Stimulated activated CD4-positive, alpha-beta T cell treated with anti-CD3 and anti-CD28 coated beads, Interleukin-12 subunit alpha, Interleukin-12 subunit beta, amount 100 ng/mL, for 24 hours (primary cell): ENCODE measurements at regions not wholly inside any gene's neighbourhood (a gene's known extent, or its start where the extent isn't known, plus 50 kb on each side); places are given as distances from the start of the nearest gene placed in this dataset.

ENCODE experiments used
- DNase-seq, 2 experiments: peaks; one replicate each; pipeline ENCODE4 v3.0.0-alpha.2; 2020; ENCODE audit warnings: low read depth in 2 of 2

- DNase-seq = no peak
These were observed 411.7 kb upstream of the NRP1 start for GRCh38 chr10:33746186-33746585.

- no peak for DNase-seq
These were observed 409.0 kb upstream of the NRP1 start for GRCh38 chr10:33743429-33743857.

DNA sequence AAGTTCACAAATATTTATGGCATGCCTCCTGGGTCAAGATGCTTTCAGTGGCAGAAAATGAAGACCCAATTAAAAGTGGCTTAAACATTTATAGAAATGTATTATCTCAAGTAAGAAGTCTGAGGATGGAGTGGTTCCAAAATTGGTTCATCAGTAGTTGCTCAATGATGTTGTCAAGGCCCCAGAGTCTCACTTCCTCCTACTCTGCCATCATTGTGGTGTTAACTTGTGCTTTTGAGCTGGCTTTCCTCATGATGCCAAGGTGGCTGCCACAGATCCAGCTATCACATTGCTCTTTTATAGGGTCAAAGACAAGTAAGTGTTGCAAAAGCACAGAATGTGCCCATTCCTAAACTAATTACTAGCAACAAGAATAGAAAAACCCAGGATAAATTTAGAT lies 404.6 kb upstream of the NRP1 start:
- no peak for DNase-seq

DNA sequence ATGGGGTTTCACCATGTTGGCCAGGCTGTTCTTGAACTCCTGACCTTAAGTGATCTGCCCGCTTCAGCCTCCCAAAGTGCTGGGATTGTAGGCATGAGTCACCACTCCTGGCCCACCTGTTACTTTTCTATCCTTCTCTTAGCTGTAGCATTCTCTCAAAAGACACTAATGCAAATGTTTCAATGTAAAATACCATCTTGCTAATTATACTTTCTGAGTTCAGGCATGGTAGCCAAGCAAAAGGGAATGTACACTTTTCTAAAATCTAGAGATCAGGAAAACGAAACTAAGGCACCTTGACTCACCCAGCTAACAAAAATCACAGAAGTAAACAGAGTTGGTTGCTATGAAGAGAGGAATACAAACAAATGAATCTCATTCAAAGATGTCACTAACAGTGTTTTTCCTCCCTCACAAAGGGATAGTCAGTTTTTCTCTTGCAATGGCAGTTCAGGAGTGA lies 401.0 kb upstream of the NRP1 start:
- no peak for DNase-seq

- no peak for DNase-seq
These were observed 400.1 kb upstream of the NRP1 start for GRCh38 chr10:33734393-33735155.

DNA sequence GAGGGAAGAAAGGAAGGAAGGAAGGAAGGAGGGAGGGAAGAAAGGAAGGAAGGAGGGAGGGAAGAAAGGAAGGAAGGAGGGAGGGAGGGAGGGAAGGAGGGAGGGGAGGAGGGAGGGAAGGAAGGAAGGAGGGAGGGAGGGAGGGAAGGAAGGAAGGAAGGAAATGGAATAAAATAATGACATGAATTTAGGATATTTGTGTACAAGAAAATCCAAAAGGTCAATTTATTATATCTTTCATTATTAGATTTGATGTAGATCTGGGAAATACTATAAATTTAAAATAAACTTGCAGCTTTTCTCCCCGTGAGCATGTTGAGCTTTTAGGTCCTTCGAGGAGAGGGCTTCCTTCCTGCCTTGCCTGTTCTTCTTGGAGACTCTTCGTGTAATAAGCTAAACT lies 398.6 kb upstream of the NRP1 start:
- no peak for DNase-seq

DNA sequence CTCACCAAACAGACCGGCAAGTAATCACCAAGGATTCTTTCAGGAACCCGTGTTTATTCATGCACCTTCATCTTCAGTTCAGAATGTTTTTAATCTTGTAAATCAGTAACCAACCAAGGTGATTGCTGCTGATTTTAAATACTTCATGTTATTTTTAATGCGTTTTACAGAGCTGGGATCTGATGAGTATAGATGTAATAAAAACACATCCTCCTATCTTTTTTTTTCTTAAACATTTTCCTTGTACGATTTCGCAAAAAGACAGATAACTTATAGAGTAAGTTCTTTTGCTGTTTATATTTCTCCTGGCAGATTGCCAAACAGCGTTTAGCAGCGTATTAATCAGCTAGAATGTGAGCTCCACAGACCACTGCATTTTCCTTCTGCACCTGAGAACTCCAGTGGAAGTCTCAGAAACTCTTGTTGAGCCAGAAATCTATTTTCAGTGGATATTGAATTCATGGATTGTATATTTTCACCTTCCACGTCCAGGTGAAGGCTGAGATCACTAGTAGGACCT lies 397.8 kb upstream of the NRP1 start:
- no peak for DNase-seq

- no peak for DNase-seq
These were observed 396.9 kb upstream of the NRP1 start for GRCh38 chr10:33731322-33731721.

GRCh38 chr10:33725430-33725829 lies 391.0 kb upstream of the NRP1 start:
- no peak for DNase-seq

GRCh38 chr10:33723181-33723580 lies 388.7 kb upstream of the NRP1 start:
- DNase-seq = no peak

DNA sequence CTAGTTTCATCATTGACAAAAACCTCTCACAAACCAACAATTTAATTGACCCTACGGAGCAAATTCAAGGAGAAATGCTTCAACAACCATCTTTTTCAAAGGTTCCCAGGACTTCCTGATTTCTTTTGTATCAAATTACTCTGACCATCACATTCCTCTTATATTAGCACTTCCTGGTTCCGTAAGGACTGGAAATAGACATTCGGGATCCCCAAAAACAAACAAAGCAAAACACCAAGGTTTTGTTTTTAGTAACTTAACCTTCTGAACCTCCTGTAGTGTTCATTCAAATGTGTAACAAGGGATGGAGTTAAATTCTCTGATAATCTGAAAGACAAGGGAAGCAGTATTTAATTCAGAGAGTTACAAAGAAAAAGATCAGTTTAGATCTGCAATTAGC lies 387.6 kb upstream of the NRP1 start:
- no peak for DNase-seq

DNA sequence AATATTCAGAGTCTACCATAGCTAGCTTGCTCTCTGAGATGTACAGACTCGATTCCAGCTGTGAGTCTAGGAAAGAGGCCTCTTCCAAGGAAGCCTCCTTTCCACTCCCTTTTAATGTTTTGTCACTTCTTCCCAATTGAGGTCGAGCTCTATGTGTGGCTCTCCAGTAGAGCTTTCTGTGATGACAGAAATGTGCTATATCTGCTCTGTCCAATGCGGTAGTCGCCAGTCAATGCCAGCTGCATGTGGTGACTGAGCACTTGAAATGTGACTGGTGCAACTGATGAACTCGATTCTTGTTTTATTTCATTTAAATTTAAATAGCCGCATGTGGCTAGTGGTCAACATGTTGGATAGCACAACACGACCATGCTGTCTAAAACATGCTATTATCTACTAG lies 387.0 kb upstream of the NRP1 start:
- DNase-seq = no peak

DNA sequence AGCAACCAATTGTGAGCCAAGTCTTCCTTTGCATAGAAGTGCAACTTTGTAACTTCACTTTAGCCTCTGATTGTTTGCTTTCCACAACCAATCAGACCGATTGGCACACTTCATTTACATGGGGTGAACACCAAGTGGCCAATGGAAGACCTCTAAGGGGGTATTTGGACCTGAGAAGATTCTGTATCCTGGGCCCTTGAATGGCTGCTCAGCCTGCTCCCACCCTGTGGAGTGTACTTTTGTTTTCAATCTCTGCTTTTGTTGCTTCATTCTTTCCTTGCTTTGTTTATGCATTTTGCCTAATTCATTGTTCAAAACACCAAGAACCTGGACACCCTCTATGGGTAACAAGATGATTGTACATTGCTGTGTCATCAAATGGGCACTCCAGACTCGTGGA lies 385.7 kb upstream of the NRP1 start:
- no peak for DNase-seq

- DNase-seq = no peak
These were observed 384.7 kb upstream of the NRP1 start for GRCh38 chr10:33719005-33719703.

GRCh38 chr10:33716501-33717267 lies 382.2 kb upstream of the NRP1 start:
- DNase-seq = no peak

GRCh38 chr10:33715303-33715975 lies 381.0 kb upstream of the NRP1 start:
- no peak for DNase-seq

DNA sequence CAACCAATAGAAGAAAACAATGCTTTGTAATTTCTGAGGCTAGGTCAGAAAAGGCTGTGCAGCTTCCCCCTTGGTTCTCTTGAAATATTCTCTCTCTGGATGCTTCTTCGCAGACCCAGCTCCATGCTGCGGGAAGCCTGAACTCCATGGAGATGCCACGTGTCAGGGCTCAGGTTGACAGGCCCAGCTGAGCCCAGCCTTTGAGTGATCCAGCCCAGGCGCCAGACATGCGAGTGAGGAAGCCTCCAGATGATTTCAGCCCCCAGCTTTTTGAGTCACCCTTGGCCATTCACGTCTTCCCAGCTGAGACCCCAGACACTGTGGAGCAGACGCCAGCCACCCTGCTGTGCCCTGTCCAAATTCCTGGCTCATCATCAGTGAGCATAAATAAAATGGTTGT lies 378.4 kb upstream of the NRP1 start:
- no peak for DNase-seq

- DNase-seq = no peak
These were observed 375.5 kb upstream of the NRP1 start for GRCh38 chr10:33710006-33710405.

- no peak for DNase-seq
These were observed 374.7 kb upstream of the NRP1 start for GRCh38 chr10:33709008-33709753.

- DNase-seq = no peak
These were observed 374.1 kb upstream of the NRP1 start for GRCh38 chr10:33708561-33708960.

DNA sequence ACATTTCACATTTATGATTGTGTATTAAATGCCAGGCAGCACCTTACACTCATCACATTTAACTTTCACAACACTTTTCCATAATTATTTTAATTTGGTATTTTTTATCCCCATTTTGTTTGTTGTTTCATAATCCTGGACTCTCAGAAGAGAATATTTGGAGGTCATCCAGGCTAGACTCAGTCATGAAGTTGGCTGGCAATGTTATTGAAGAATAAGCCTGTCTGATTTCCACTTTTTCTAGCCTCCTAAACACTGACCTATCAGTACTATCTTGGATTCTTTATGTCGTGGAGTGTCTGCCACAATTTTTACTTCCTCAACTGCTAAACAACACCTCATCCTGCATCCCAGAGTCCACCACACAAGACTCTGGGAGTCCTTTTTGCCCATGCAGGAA lies 372.3 kb upstream of the NRP1 start:
- DNase-seq = no peak
